ENCODE measurements at regions not wholly inside any gene's neighbourhood (a gene's known extent, or its start where the extent isn't known, plus 50 kb on each side); places are given as distances from the start of the nearest gene placed in this dataset.

DNA sequence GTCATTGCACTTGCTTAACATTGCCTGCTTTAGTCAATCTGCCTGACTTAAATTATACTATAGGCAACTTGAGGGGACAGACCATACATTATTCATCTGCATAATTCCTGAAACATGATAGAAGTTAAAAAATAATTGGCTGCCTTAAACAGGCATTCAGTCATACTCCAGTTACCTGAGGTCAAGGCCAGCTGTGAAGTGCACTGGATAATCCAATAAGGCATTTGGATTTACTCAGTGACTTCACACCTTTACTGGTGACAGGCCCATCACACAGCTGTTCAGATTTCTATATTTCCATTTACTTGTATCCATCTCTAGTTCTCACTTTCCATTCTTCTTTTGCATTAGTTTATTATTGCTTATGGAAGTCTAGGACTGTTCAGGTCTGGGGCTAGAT, 2341.6 kb downstream of the PCDH7 start:
- no peak overlapping the region for H3K4me3 Mint-ChIP-seq
- no peaks in the 10 kb centered on the region for H3K4me1 Mint-ChIP-seq
- no peak for ATAC-seq
- no peak overlapping the region for H3K27ac Mint-ChIP-seq
- no peaks in the 10 kb centered on the region for H3K9me3 ChIP-seq (ENCODE audit: control insufficient read depth, low read length, poor library complexity, severe bottlenecking)
- H3K36me3 Mint-ChIP-seq (ENCODE audit: low read depth), result no peaks in the 10 kb centered on the region
- H3K27me3 Mint-ChIP-seq, result no peaks in the 10 kb centered on the region
- DNase-seq, result no peak

DNA sequence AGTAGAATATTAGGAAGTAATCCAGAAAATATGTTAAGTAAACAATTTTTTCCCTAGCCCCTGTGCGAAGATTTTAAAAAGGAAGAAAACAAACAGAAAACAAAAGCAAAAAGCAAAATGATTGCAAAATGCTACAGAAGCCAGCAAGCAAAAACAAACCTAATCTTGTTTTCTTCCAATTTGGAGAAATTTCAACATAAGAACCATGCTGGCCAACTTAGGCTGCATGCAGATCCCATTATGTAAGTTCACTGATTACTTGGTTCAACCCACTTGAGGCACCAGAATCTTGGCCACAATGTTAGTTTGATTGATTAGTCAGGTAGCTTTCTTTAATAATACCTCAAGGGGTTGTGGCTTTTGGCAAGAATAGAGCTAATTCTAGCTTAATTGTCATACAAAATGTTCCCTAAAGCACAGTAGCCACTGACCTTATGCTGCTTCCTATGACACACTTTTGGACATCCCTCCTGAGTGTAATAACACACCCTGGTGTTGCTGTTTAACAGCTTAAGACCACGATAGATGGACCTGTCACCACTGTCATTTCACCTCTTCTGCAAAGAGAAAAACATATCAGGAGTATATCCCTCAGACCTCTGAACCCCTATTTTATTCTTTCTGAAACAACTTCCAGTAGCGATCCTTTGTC, 2342.1 kb downstream of the PCDH7 start:
- H3K27me3 Mint-ChIP-seq, result no peaks in the 10 kb centered on the region
- no peaks in the 10 kb centered on the region for H3K4me1 Mint-ChIP-seq
- H3K4me3 Mint-ChIP-seq, result no peak overlapping the region
- no peak overlapping the region for H3K27ac Mint-ChIP-seq
- ATAC-seq, result no peak
- DNase-seq, result no peak
- H3K9me3 ChIP-seq (ENCODE audit: control insufficient read depth, low read length, poor library complexity, severe bottlenecking), result no peaks in the 10 kb centered on the region
- no peaks in the 10 kb centered on the region for H3K36me3 Mint-ChIP-seq (ENCODE audit: low read depth)

DNA sequence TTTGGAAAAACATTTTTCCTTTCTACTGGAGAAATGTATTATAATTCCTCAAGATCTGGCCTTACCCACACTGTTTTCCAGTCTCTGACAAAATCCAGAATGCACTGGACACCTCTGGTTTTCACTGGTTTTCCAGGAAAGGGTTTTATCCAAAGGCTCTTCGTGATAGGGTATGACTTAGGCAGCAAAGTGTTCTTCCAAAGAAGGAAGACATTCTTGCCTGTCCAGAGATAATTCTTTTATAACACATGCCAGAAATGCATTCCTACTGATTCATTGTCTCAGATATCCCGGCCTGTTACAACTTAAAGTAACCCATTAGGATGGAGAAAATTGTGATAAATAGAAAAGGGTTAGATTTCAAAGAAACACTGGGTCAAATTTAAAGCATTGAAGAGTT, 2343.1 kb downstream of the PCDH7 start:
- Mint-ChIP-seq H3K36me3 (ENCODE audit: low read depth) (no peaks in the 10 kb centered on the region), H3K4me1 (no peaks in the 10 kb centered on the region), H3K27ac (no peak overlapping the region), H3K4me3 (no peak overlapping the region), H3K27me3 (no peaks in the 10 kb centered on the region)
- ATAC-seq (no peak), DNase-seq (no peak)
- H3K9me3 ChIP-seq (ENCODE audit: control insufficient read depth, low read length, poor library complexity, severe bottlenecking), result no peaks in the 10 kb centered on the region

DNA sequence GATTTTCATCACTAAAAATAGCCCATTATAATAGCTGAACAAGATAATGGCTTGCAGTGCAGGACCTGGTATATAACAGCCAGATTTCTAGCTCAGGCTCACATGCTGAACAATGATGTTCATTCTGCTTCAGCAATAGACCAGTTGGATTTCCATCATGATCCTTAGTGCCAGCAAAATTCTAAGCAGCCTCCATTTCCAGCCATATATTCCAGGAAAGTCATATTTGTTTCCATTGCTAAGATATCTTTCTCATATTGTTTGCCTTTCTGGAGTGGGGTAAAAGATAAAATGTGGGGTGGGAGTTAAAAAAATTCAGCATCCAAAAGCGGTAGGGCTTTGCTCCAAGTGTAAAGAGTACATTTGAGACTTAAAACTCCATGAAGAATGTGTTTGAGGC, 2344.1 kb downstream of the PCDH7 start:
- DNase-seq, result no peak
- ATAC-seq, result no peak
- Mint-ChIP-seq H3K27ac (no peak overlapping the region), H3K36me3 (ENCODE audit: low read depth) (no peaks in the 10 kb centered on the region), H3K4me1 (no peaks in the 10 kb centered on the region), H3K4me3 (no peak overlapping the region), H3K27me3 (no peaks in the 10 kb centered on the region)
- no peaks in the 10 kb centered on the region for H3K9me3 ChIP-seq (ENCODE audit: control insufficient read depth, low read length, poor library complexity, severe bottlenecking)

DNA sequence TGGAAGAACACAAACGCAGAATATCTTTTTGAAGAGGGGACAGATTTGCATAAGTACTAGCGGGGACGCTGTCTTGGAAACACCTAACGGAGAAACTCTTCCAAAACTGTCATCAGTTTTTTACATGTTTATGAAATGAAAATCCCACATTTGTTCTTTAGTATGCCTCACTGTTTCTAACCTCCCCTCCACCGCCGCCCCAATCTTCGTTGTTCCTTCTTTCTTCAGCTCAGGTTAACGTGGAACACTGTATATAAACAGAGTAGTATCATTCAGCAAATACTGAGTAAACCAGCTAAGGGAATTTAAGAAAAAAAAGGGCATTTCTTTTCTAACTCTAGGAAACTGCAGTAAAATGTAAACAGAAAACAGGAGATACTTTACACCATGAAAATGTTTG, 2345.6 kb downstream of the PCDH7 start:
- Mint-ChIP-seq H3K4me1 (no peaks in the 10 kb centered on the region), H3K4me3 (no peak overlapping the region), H3K36me3 (ENCODE audit: low read depth) (no peaks in the 10 kb centered on the region), H3K27ac (no peak overlapping the region), H3K27me3 (no peaks in the 10 kb centered on the region)
- no peaks in the 10 kb centered on the region for H3K9me3 ChIP-seq (ENCODE audit: control insufficient read depth, low read length, poor library complexity, severe bottlenecking)
- DNase-seq (no peak), ATAC-seq (no peak)

DNA sequence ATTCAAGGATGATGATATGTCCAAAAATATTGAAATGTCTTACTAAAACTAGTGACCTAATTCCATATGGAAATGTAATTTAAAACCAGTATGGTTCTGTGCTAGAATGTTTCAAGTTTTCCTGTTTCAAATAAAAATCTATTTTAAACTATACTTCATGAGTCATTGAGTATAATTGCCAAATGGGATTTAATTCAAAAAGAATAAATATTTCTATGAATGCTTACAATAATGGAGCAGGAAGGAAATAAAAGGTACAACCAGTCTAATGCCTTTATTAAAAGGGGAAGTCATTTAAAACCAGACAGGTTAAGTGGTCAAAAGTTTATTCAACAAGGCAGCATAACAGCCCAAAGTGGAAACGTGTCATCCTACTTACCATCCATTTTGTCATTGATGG, 2347.1 kb downstream of the PCDH7 start:
- H3K36me3 Mint-ChIP-seq (ENCODE audit: low read depth), result no peaks in the 10 kb centered on the region

DNA sequence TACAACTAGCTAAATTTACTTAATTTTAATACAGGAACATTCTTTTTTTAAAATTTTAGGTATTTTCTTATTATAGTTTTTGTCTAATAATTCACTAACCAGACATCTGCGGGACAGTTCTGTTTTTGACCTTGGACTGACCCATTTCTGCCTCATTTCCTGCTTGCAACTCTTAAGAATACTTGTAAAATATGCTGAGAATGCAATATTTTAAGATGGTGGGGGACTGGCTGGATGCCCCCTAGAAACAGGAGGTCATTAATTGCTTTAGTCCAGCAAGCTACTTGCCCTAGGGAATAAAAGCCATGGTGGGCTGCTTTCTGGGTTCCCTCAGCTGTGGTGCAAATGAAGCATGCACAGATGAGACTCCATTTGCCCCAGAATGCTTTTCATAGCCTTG, 2348.4 kb downstream of the PCDH7 start:
- H3K9me3 ChIP-seq (ENCODE audit: control insufficient read depth, low read length, poor library complexity, severe bottlenecking), result no peaks in the 10 kb centered on the region
- H3K27me3 Mint-ChIP-seq, result no peaks in the 10 kb centered on the region
- ATAC-seq (no peak), DNase-seq (no peak)
- H3K36me3 Mint-ChIP-seq (ENCODE audit: low read depth), result no peaks in the 10 kb centered on the region
- H3K4me3 Mint-ChIP-seq, result no peak overlapping the region
- H3K4me1 Mint-ChIP-seq, result no peaks in the 10 kb centered on the region
- H3K27ac Mint-ChIP-seq, result no peak overlapping the region

More for the DNA sequence above, 2347.1 kb downstream of the PCDH7 start:
- H3K27me3 Mint-ChIP-seq, result no peaks in the 10 kb centered on the region
- H3K27ac Mint-ChIP-seq, result no peak overlapping the region
- ATAC-seq, result no peak
- H3K4me3 Mint-ChIP-seq, result no peak overlapping the region
- H3K9me3 ChIP-seq (ENCODE audit: control insufficient read depth, low read length, poor library complexity, severe bottlenecking), result no peaks in the 10 kb centered on the region
- no peaks in the 10 kb centered on the region for H3K4me1 Mint-ChIP-seq
- no peak for DNase-seq

DNA sequence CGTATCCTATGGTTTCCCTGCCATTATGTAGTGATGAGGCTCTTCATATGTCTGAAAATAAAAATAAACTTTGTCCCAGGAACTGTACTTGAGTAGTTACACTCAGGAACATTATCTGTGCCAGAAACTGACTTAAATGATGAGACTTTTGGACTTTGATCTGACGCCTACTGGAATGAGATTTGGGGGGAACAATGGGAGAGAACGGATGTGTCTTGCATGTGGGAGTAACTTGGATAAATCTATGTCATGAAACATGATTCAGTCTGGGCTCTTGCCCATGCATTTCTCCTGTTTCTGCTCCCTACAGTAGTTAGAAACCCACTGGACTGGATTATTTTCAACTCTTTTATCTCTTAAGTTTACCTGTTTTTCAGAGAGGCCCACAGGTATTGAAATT, 2351.4 kb downstream of the PCDH7 start:
- DNase-seq, result no peak
- no peak overlapping the region for H3K4me3 Mint-ChIP-seq
- no peaks in the 10 kb centered on the region for H3K4me1 Mint-ChIP-seq
- no peaks in the 10 kb centered on the region for H3K27me3 Mint-ChIP-seq
- no peak overlapping the region for H3K27ac Mint-ChIP-seq
- H3K36me3 Mint-ChIP-seq (ENCODE audit: low read depth), result no peaks in the 10 kb centered on the region
- no peaks in the 10 kb centered on the region for H3K9me3 ChIP-seq (ENCODE audit: control insufficient read depth, low read length, poor library complexity, severe bottlenecking)
- ATAC-seq, result no peak

DNA sequence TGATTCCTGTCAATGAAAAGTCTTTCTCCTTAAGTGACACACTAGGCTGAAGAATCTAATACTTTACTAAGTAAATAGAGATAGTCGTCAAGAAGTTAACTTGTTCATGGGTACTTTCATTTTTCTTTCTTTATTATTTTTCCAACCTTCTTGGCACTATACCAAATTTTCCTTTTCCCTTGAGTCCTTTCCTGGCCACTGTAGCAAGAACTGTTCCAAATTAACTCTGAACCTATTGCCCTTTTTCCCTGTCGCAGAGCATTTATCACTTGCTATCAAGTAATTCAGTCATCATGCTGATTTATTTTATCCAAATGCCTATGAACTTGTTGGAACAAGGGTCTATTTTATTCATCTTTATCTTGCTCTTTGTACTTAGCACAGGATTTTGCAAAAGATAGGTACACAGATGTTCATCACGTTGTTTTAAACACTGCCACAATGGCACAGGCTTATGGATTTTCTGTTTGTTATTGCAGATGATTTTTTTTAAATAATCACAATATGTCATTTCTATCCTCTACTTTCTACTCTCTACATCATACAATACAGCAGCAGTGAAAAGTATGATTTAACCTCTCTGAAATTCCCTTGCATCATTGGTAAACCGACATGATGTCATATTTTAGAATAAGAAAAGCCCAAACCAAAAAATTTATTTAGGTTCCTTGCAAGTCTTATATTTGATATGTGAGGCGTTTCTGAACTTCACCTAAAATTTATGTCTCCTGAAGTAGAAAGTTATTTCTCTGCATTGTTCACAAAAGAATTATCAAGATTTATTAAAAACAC, 2352.3 kb downstream of the PCDH7 start:
- H3K9me3 ChIP-seq (ENCODE audit: control insufficient read depth, low read length, poor library complexity, severe bottlenecking), result no peaks in the 10 kb centered on the region
- no peak for ATAC-seq
- H3K4me1 Mint-ChIP-seq, result no peaks in the 10 kb centered on the region
- H3K27ac Mint-ChIP-seq, result no peak overlapping the region
- H3K36me3 Mint-ChIP-seq (ENCODE audit: low read depth), result no peaks in the 10 kb centered on the region
- H3K27me3 Mint-ChIP-seq, result no peaks in the 10 kb centered on the region
- H3K4me3 Mint-ChIP-seq, result no peak overlapping the region
- no peak for DNase-seq

DNA sequence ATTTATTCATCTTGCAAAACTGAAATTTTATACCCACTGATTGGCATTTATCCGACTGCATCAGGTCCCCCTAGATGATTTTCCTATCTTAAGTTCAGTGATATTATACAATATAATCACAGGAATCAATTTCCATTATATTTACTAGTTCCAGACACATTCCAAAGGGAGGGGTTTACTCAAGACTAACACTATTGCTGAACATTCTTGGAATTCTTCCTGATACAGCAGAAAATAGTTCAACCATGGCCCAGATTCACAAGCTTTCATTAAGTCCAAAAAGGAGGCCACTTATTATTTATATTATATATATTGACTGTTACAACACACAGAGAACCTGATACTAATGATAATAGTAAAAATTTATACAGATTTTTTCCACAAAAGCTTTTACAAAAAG, 2353.6 kb downstream of the PCDH7 start:
- no peaks in the 10 kb centered on the region for H3K4me1 Mint-ChIP-seq
- no peaks in the 10 kb centered on the region for H3K36me3 Mint-ChIP-seq (ENCODE audit: low read depth)
- no peak overlapping the region for H3K4me3 Mint-ChIP-seq
- no peak overlapping the region for H3K27ac Mint-ChIP-seq
- ATAC-seq, result no peak
- H3K9me3 ChIP-seq (ENCODE audit: control insufficient read depth, low read length, poor library complexity, severe bottlenecking), result no peaks in the 10 kb centered on the region
- H3K27me3 Mint-ChIP-seq, result no peaks in the 10 kb centered on the region
- DNase-seq, result no peak

DNA sequence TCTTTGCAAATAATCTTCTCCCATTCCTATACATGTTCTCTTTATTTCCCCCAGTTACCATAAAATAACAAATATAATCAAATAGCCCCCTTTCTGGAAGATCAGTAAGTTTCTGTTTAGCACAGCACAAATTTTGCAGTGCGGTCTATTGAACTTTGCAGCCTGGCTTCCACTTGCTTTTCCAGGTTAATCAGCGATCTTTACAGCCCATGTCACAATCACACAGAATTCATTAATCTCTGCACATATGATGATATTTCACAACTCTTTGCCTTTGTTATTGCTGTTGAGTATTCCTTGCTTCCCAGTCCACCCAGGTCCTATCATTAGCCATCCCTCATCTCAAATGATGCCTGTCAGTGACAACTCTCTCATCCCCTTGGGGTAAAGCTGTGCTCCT, 2358.0 kb downstream of the PCDH7 start:
- Mint-ChIP-seq H3K36me3 (ENCODE audit: low read depth) (no peaks in the 10 kb centered on the region), H3K4me3 (no peak overlapping the region), H3K27ac (no peak overlapping the region), H3K27me3 (no peaks in the 10 kb centered on the region), H3K4me1 (no peaks in the 10 kb centered on the region)
- no peaks in the 10 kb centered on the region for H3K9me3 ChIP-seq (ENCODE audit: control insufficient read depth, low read length, poor library complexity, severe bottlenecking)
- DNase-seq (no peak), ATAC-seq (no peak)

DNA sequence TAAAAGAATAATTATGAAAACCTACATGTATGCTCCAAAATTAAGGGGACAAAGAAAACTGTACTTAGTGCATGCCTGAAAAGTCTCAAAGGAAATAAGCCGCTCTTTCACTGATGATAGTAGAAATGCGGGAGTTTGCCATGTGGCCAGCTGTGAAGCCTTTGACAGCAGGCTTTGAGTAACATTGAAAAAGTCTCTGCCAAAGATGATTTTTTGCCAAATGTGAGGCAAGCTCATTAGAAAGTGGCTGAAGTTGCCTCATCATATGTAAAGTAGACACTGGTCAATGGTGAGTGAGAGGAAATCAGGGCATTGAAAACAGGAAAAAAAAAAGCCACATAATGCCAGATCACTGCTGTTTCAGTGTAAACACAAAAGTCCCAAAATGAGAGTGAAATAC, 2360.1 kb downstream of the PCDH7 start:
- H3K27me3 Mint-ChIP-seq, result no peaks in the 10 kb centered on the region
- no peak for ATAC-seq
- no peaks in the 10 kb centered on the region for H3K4me1 Mint-ChIP-seq
- no peak overlapping the region for H3K27ac Mint-ChIP-seq
- no peak for DNase-seq
- H3K4me3 Mint-ChIP-seq, result no peak overlapping the region
- H3K9me3 ChIP-seq (ENCODE audit: control insufficient read depth, low read length, poor library complexity, severe bottlenecking), result no peaks in the 10 kb centered on the region
- no peaks in the 10 kb centered on the region for H3K36me3 Mint-ChIP-seq (ENCODE audit: low read depth)

DNA sequence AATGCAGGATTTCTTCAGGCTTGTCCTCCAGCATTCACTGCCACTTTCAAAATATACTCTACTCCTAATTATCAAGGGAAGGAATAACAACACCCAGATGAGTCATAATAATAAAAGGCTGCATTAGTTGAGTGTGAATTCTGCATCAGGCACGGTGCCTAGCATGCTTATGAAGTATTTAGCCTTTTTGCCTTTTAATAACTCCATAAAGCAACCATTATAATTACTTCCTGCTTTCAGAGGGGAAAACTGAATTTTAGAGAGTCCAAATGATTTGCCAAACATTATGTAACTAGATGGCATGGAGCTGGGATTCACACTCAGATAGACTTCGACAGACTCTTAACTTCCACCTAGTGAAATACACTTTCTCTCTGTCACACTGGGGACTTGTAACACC, 2365.5 kb downstream of the PCDH7 start:
- no peak overlapping the region for H3K4me3 Mint-ChIP-seq
- no peak overlapping the region for H3K27ac Mint-ChIP-seq
- no peak for ATAC-seq
- H3K4me1 Mint-ChIP-seq, result no peaks in the 10 kb centered on the region
- no peaks in the 10 kb centered on the region for H3K36me3 Mint-ChIP-seq (ENCODE audit: low read depth)
- no peak for DNase-seq
- H3K9me3 ChIP-seq (ENCODE audit: control insufficient read depth, low read length, poor library complexity, severe bottlenecking), result no peaks in the 10 kb centered on the region
- H3K27me3 Mint-ChIP-seq, result no peaks in the 10 kb centered on the region

DNA sequence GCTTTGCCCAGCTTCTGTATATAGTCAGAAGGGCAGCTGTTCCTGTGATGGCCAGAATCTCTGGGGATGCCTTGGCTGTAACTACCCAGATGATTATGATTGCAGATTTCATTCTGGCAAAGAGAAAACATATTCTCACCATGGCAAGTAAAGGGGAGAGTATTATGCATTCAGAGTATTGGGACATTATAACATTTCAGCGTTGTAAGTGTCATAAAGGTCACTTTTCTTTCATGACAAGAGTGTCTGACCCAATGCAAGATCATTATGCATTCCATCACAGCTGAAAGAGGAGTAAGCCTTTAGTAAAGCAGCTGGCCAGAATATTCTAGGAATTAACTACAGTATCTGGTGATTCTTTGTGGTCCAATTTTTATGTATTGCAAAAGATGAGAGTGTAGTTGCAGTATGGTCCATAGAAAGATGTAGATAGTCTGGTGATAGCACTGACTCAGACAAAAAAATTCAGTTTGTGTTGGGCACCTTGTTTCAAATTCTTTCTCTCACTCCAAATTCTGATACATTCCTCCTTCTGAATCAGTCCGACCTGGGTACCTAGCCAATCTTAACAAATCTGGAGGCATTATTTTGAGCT, 2366.3 kb downstream of the PCDH7 start:
- H3K36me3 Mint-ChIP-seq (ENCODE audit: low read depth), result no peaks in the 10 kb centered on the region
- H3K4me3 Mint-ChIP-seq, result no peak overlapping the region
- no peak for ATAC-seq
- H3K27ac Mint-ChIP-seq, result no peak overlapping the region
- no peak for DNase-seq
- no peaks in the 10 kb centered on the region for H3K9me3 ChIP-seq (ENCODE audit: control insufficient read depth, low read length, poor library complexity, severe bottlenecking)
- H3K4me1 Mint-ChIP-seq, result no peaks in the 10 kb centered on the region
- H3K27me3 Mint-ChIP-seq, result no peaks in the 10 kb centered on the region

All from T-helper 17 cell (primary cell).